ENCODE measurements at regions not wholly inside any gene's neighbourhood (a gene's known extent, or its start where the extent isn't known, plus 50 kb on each side); places are given as distances from the start of the nearest gene placed in this dataset.

- TF ChIP-seq CTCF (IDR thresholded peaks at IDR 0.05; ENCODE audit: extremely low read depth in 1 of 2, insufficient read depth in 1 of 2, low read depth in 1 of 2, low read length in 2 of 2) (no peak), POLR2AphosphoS5 (IDR thresholded peaks at IDR 0.05; ENCODE audit: insufficient read depth, low read depth, low read length) (no peak), GATA2 (IDR thresholded peaks at IDR 0.05; ENCODE audit: insufficient read depth, insufficient read length, low read depth, low read length) (no peak)
Measured at GRCh38 chr4:133618963-133619362, 469.9 kb downstream of the PCDH10 start.
